ENCODE measurements at regions not wholly inside any gene's neighbourhood (a gene's known extent, or its start where the extent isn't known, plus 50 kb on each side); places are given as distances from the start of the nearest gene placed in this dataset.
"Not testable (repeated sequence)": the region's sequence is repeated elsewhere in the genome, so short reads cannot be mapped to it uniquely, and the experiment has no call there.

- H3K4me3 ChIP-seq: no peak overlapping the region
- no peak overlapping the region for H3K27ac ChIP-seq
These were observed 431.2 kb downstream of the GASK1B start for GRCh38 chr4:157741642-157742041.

GRCh38 chr4:157739242-157739641 is 433.6 kb downstream of the GASK1B start:
- Histone ChIP-seq H3K4me3 (no peak overlapping the region), H3K27ac (no peak overlapping the region)

- H3K27ac ChIP-seq: no peak overlapping the region
These were observed 444.6 kb downstream of the GASK1B start for GRCh38 chr4:157728215-157728614.

GRCh38 chr4:157727163-157727562 is 445.7 kb downstream of the GASK1B start:
- no peak overlapping the region for H3K4me3 ChIP-seq
- H3K27ac ChIP-seq: no peak overlapping the region

More at GRCh38 chr4:157728215-157728614, 444.6 kb downstream of the GASK1B start:
- H3K4me3 ChIP-seq: no peak overlapping the region

GRCh38 chr4:157722146-157722545 is 450.7 kb downstream of the GASK1B start:
- H3K4me3 ChIP-seq: no peak overlapping the region
- no peak overlapping the region for H3K27ac ChIP-seq

- H3K27ac ChIP-seq: no peak overlapping the region
- H3K4me3 ChIP-seq: no peak overlapping the region
These were observed 459.5 kb downstream of the GASK1B start for GRCh38 chr4:157713342-157713741.

GRCh38 chr4:157706155-157706554 is 466.7 kb downstream of the GASK1B start:
- no peak overlapping the region for H3K4me3 ChIP-seq
- no peak overlapping the region for H3K27ac ChIP-seq

- Histone ChIP-seq H3K4me3 (no peak overlapping the region), H3K27ac (no peak overlapping the region)
These were observed 470.0 kb downstream of the GASK1B start for GRCh38 chr4:157702831-157703230.

GRCh38 chr4:157701695-157701994 is 471.2 kb downstream of the GASK1B start:
- Histone ChIP-seq H3K27ac (no peak overlapping the region), H3K4me3 (no peak overlapping the region)

GRCh38 chr4:157700898-157701694 is 471.7 kb downstream of the GASK1B start:
- H3K4me3 ChIP-seq: no peak overlapping the region
- no peak overlapping the region for H3K27ac ChIP-seq

GRCh38 chr4:157689476-157689875 is 468.9 kb downstream of the GRIA2 start:
- no peak overlapping the region for H3K27ac ChIP-seq
- H3K4me3 ChIP-seq: no peak overlapping the region

GRCh38 chr4:157687971-157688370 is 467.4 kb downstream of the GRIA2 start:
- H3K4me3 ChIP-seq: no peak overlapping the region

GRCh38 chr4:157679326-157679725 is 458.8 kb downstream of the GRIA2 start:
- not testable (repeated sequence) for H3K4me3 ChIP-seq, H3K27ac ChIP-seq

More at GRCh38 chr4:157687971-157688370, 467.4 kb downstream of the GRIA2 start:
- H3K27ac ChIP-seq: no peak overlapping the region

GRCh38 chr4:157678478-157678877 is 457.9 kb downstream of the GRIA2 start:
- no peak overlapping the region for H3K27ac ChIP-seq
- no peak overlapping the region for H3K4me3 ChIP-seq

- H3K4me3 ChIP-seq: no peak overlapping the region
- no peak overlapping the region for H3K27ac ChIP-seq
These were observed 454.2 kb downstream of the GRIA2 start for GRCh38 chr4:157674699-157675098.

- Histone ChIP-seq H3K4me3 (no peak overlapping the region), H3K27ac (no peak overlapping the region)
These were observed 447.3 kb downstream of the GRIA2 start for GRCh38 chr4:157667836-157668235.

GRCh38 chr4:157664726-157665125 is 444.2 kb downstream of the GRIA2 start:
- no peak overlapping the region for H3K27ac ChIP-seq

GRCh38 chr4:157655096-157655809 is 434.7 kb downstream of the GRIA2 start:
- Histone ChIP-seq H3K4me3 (no peak overlapping the region), H3K27ac (no peak overlapping the region)

More at GRCh38 chr4:157664726-157665125, 444.2 kb downstream of the GRIA2 start:
- no peak overlapping the region for H3K4me3 ChIP-seq

GRCh38 chr4:157643257-157643656 is 422.7 kb downstream of the GRIA2 start:
- no peak overlapping the region for H3K27ac ChIP-seq
- H3K4me3 ChIP-seq: no peak overlapping the region

GRCh38 chr4:157634057-157634456 is 413.5 kb downstream of the GRIA2 start:
- H3K4me3 ChIP-seq: no peak overlapping the region
- H3K27ac ChIP-seq: no peak overlapping the region

GRCh38 chr4:157616741-157617472 is 396.4 kb downstream of the GRIA2 start:
- H3K27ac ChIP-seq: no peak overlapping the region
- no peak overlapping the region for H3K4me3 ChIP-seq

Measured in skin epidermis (tissue), 12 donors.